NCI-H187 (cell line): ENCODE measurements at regions not wholly inside any gene's neighbourhood (a gene's known extent, or its start where the extent isn't known, plus 50 kb on each side); places are given as distances from the start of the nearest gene placed in this dataset.
"Not testable (repeated sequence)": the region's sequence is repeated elsewhere in the genome, so short reads cannot be mapped to it uniquely, and the experiment has no call there.

Experiments used
- DNase-seq, 2 experiments: peaks; one replicate each; lab custom pipeline; 2025; lab: John Stamatoyannopoulos, UW

DNA sequence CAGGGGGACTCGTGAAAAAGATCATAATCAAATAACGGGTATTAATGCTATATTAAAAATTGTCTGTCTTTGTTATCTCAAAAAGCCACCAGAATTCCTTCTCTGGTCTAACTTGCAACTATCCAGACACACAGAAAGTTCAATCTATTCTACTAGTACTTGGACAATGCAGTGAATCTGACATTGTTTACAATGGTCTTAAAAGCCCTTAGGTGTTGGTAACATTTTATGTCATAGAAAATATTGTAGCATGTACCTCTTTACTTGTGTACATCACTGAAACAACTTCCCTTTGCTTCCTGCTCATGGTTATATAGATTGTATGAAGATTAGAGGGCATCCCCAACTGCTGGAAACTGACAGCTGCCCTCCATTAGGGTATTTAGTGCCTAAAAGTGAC lies 71.1 kb upstream of the PPP3CA start:
- no peak for DNase-seq

DNA sequence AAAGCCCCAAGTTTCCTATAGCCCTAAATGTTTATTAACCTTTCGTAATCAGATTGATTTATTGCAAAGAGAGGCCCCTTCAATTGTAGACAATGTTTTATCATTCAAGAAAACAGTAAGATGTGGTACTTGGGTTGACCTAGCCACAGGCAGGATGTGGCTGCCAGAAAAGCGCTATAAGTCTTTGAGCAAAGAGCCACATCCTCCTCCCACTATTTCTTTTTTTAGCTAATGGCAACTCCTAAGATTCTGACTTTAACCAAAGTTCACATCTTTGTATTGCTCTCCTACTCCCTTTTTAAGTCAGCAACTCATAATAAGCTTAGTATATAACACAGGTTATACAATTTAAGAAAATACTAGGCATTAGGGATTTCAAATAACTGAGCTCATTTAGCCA lies 70.7 kb upstream of the PPP3CA start:
- no peak for DNase-seq

DNA sequence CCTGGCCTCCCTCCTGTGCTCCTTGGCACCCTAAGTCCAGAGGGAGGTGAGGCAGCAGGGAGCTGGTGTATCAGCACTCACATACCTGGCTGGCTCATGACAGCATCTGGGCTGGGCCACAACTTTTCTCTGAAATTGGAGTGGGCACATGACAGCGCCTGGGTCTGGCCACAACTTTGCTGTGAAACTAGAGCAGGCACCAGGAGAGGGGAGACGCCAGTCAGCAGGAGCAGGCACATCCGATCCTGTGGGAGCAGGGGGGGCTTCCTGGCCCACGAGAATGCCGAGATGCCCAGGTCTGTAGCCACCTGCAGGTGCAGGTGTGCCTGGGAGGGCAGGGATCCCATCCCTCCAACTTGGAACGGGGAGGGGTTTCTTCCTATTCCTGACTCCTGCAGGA lies 69.7 kb upstream of the PPP3CA start:
- DNase-seq, result no peak

DNA sequence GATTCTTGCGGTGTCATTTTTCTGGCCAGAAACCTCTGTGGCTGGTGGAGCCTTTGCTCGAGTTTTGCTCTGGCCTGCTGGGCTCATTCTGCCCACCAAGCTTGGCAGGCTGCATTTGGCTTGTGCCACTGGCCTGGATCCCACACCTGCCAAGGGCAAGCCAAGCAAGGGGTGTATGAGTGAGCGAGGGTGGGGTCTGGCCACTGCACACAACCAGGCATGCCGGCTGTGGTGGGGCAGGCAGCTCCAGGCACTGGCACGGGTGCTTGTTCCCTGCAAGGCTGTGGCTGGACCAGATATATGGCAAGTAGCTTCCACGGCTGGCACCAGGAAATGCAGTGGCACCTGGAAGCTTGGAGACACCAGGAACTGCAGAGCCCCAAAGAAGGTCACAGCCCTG lies 68.6 kb upstream of the PPP3CA start:
- no peak for DNase-seq

DNA sequence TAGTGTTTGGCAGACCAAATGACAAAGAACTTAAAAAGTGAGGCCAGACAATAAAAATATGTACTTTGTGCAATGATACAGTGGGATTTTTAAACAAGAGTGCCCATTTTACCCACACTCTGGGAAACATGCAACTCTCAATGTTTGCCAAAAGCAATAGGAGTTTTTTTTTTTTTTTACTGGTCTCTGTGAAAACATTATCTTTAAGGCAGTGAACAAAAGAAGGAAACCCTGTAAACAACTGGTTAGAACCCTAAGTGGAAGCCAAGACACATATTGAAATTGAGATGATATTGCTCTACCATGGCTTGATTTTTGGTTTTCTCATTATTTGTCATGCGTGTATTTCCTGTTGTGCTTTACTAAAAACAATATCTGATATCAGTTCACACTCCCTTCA lies 67.2 kb upstream of the PPP3CA start:
- no peak for DNase-seq

DNA sequence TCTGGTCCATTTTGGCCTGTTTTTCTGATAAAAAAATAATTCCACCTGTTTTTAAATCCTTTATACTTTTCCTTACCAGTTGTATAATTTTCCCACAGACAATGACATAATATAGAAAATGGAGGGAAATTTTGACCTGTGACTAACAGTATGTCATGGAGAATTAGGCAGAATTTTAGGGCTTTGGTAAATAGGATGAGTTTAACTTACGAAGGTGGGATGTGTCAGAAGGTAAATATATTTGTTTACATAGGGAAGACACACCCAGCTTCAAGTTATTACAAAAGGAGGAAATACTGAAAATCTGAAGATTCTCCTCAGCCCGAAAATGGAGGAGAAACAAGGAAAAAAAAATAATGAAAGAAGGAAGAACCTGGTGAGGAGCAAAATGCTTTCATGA lies 64.6 kb upstream of the PPP3CA start:
- DNase-seq, result no peak

DNA sequence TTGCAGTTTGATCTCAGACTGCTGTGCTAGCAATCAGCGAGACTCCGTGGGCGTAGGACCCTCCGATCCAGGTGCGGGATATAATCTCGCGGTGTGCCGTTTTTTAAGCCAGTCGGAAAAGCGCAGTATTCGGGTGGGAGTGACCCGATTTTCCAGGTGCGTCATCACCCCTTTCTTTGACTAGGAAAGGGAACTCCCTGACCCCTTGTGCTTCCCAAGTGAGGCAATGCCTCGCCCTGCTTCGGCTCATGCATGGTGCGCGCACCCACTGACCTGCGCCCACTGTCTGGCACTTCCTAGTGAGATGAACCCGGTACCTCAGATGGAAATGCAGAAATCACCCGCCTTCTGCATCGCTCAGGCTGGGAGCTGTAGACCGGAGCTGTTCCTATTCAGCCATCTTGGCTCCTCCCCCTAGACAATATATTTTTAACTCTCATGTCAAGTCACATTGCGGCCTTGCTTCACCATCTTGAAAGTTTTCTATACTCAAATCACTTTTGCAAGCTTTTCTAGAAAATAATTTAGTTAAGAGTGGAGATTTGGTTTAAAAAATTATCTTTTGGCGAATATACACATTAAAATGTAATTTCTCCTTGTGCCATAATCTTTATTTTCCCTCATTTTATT lies 64.1 kb upstream of the PPP3CA start:
- DNase-seq, result not testable (repeated sequence)

DNA sequence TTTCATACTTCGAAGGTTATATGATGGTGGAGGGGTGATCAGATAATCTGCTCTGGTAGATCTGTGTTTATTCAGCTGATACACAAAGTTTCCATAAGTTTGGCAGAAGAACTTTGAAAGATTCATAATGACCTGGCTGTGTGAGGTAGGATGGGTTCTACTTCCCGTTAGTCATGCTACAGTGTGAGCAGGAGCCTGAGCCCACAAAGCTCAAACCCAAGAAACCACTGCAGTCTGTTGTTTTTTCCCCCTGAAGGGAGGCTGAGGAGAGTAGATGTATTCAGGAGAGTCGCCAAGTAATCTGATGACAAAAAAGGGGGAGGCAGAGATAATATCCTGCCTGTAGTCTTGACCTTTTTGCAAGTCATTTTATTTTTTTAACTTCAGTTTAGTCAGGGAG lies 52.8 kb upstream of the PPP3CA start:
- DNase-seq, result no peak

DNA sequence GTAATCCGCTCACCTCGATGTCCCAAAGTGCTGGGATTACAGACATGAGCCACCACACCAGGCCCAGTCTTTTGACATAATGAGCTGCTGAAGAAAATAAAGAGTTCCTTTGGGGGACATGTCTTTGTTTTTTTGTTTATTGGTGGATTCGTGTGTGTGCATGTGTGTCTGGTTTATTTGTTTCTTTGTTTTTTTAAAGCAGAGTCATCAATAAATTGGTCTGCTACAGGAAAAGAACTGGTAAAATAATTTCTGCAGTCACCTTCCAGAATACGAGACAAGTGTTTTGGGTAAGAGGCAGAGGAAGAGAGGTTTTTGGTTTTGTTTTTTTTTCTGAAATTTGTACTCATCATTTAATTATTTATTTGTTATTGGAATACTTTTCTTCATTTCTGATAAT lies 51.5 kb upstream of the PPP3CA start:
- no peak for DNase-seq
